ENCODE measurements at regions not wholly inside any gene's neighbourhood (a gene's known extent, or its start where the extent isn't known, plus 50 kb on each side); places are given as distances from the start of the nearest gene placed in this dataset.

DNA sequence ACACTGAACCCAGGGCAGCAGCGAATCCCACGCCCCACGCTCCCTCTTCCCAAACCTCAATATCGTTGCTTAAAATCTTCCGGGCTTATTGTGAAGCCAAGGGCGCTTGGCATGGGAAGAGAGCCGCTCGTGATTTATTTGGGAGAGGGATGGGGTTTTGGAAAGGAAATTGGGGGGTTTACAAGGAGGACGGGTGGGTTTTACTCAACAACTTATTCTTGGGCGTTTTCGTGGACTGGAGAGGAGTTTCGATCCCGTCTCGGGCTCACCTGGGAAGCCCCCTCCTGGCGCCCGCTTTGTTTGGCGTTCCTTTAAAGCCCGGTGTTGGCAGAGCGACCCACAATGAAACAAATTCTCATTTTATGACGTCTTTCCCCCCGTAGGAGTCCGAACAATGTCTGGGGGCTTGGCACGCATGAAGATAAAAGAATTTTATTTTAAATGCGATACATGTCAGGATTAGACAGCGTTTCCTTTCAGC, 135.3 kb downstream of the INSIG2 start:
- no peak for DNase-seq (ENCODE audit: insufficient read length, low spot score, missing footprints)
- Histone ChIP-seq H3K79me2 (ENCODE audit: insufficient read depth, low read length) (no peaks in the 10 kb centered on the region), H3K27ac (ENCODE audit: low read depth, low read length) (no peak overlapping the region), H3K4me2 (ENCODE audit: insufficient read depth, low read length) (peak overlapping the region; percentile 73), H3K27me3 (ENCODE audit: insufficient read depth, low read length) (peaks cover 51% of the 10 kb centered on the region), H3K36me3 (ENCODE audit: insufficient read depth, low read length) (no peaks in the 10 kb centered on the region), H2AFZ (ENCODE audit: low read length) (peak overlapping the region; percentile 68), H3K4me3 (ENCODE audit: insufficient read depth, low read length) (peak overlapping the region; percentile 63), H3K9me3 (ENCODE audit: low read depth, low read length) (no peaks in the 10 kb centered on the region), H3K4me1 (ENCODE audit: insufficient read depth, low read length) (peaks cover 4% of the 10 kb centered on the region), H4K20me1 (ENCODE audit: insufficient read depth, low read length) (no peaks in the 10 kb centered on the region)
- TF ChIP-seq, protein P1, sequence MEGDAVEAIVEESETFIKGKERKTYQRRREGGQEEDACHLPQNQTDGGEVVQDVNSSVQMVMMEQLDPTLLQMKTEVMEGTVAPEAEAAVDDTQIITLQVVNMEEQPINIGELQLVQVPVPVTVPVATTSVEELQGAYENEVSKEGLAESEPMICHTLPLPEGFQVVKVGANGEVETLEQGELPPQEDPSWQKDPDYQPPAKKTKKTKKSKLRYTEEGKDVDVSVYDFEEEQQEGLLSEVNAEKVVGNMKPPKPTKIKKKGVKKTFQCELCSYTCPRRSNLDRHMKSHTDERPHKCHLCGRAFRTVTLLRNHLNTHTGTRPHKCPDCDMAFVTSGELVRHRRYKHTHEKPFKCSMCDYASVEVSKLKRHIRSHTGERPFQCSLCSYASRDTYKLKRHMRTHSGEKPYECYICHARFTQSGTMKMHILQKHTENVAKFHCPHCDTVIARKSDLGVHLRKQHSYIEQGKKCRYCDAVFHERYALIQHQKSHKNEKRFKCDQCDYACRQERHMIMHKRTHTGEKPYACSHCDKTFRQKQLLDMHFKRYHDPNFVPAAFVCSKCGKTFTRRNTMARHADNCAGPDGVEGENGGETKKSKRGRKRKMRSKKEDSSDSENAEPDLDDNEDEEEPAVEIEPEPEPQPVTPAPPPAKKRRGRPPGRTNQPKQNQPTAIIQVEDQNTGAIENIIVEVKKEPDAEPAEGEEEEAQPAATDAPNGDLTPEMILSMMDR (IDR thresholded peaks at IDR 0.05; ENCODE audit: extremely low read depth, low read depth, low read length) = no peak

DNA sequence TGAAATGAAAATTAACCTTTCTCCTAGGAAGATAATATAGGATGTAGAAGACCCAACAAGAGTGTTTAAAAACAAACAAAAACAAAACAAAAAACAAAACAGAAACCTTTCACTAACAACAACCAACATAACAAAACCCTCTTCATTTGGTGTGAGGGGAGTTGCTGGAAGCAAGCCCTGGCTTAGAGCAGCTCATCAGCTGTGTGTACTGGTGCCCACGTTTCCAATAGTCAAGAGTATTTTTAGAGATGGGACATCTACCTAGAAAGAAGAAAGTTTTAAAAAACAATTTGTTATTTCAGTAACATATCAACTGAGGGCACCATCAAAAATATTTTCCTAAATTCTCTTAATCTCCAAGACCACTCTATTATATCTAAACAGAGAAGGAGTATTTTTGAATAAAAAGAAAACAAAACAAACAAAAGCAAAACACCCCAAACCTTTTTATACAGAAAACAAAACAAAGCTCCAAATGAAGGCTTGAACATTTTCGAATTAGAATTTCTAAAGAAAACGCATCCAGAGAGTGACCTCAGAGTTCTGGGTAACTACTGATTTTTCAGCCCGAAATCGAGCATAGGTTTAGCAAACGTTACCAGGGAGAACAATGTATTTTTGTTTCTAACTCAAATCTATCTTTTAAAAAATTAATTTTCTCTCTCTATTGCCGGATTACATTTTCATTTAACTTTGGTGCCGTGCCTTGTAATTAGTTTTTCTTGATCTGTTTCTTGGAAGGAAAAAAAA, 134.6 kb downstream of the INSIG2 start:
- Histone ChIP-seq H3K36me3 (ENCODE audit: insufficient read depth, low read length) (no peaks in the 10 kb centered on the region), H3K27me3 (ENCODE audit: insufficient read depth, low read length) (peaks cover 51% of the 10 kb centered on the region), H3K27ac (ENCODE audit: low read depth, low read length) (no peak overlapping the region), H2AFZ (ENCODE audit: low read length) (peak overlapping the region; percentile 7), H3K79me2 (ENCODE audit: insufficient read depth, low read length) (no peaks in the 10 kb centered on the region), H3K4me2 (ENCODE audit: insufficient read depth, low read length) (peak overlapping the region; percentile 73), H3K4me1 (ENCODE audit: insufficient read depth, low read length) (peaks cover 4% of the 10 kb centered on the region), H3K4me3 (ENCODE audit: insufficient read depth, low read length) (peak overlapping the region; percentile 63), H3K9me3 (ENCODE audit: low read depth, low read length) (no peaks in the 10 kb centered on the region), H4K20me1 (ENCODE audit: insufficient read depth, low read length) (no peaks in the 10 kb centered on the region)
- DNase-seq (ENCODE audit: insufficient read length, low spot score, missing footprints) = no peak
- TF ChIP-seq, protein P1 (IDR thresholded peaks at IDR 0.05; ENCODE audit: extremely low read depth, low read depth, low read length) = no peak

DNA sequence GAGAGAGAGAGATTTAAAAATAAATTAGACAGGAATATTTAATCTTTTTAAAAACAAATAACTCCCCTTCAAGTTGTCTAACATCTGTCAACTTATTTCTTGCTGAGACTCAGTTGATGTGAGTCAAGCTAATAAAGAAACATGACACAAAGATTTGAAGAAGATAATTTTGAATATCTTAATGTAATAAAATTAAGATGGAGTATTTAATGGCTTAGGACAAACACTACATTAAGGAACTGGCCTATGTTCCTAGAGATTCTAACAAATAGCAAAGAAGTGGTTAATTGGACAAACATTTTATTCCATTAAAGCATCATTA, 134.0 kb downstream of the INSIG2 start:
- Histone ChIP-seq H2AFZ (ENCODE audit: low read length) (no peak overlapping the region), H3K4me3 (ENCODE audit: insufficient read depth, low read length) (no peak overlapping the region), H3K27me3 (ENCODE audit: insufficient read depth, low read length) (peaks cover 52% of the 10 kb centered on the region), H4K20me1 (ENCODE audit: insufficient read depth, low read length) (no peaks in the 10 kb centered on the region), H3K36me3 (ENCODE audit: insufficient read depth, low read length) (no peaks in the 10 kb centered on the region), H3K9me3 (ENCODE audit: low read depth, low read length) (no peaks in the 10 kb centered on the region), H3K4me2 (ENCODE audit: insufficient read depth, low read length) (no peak overlapping the region), H3K4me1 (ENCODE audit: insufficient read depth, low read length) (peaks cover 4% of the 10 kb centered on the region), H3K79me2 (ENCODE audit: insufficient read depth, low read length) (no peaks in the 10 kb centered on the region), H3K27ac (ENCODE audit: low read depth, low read length) (no peak overlapping the region)
- TF ChIP-seq, protein P1 (IDR thresholded peaks at IDR 0.05; ENCODE audit: extremely low read depth, low read depth, low read length) = no peak
- DNase-seq (ENCODE audit: insufficient read length, low spot score, missing footprints) = no peak

DNA sequence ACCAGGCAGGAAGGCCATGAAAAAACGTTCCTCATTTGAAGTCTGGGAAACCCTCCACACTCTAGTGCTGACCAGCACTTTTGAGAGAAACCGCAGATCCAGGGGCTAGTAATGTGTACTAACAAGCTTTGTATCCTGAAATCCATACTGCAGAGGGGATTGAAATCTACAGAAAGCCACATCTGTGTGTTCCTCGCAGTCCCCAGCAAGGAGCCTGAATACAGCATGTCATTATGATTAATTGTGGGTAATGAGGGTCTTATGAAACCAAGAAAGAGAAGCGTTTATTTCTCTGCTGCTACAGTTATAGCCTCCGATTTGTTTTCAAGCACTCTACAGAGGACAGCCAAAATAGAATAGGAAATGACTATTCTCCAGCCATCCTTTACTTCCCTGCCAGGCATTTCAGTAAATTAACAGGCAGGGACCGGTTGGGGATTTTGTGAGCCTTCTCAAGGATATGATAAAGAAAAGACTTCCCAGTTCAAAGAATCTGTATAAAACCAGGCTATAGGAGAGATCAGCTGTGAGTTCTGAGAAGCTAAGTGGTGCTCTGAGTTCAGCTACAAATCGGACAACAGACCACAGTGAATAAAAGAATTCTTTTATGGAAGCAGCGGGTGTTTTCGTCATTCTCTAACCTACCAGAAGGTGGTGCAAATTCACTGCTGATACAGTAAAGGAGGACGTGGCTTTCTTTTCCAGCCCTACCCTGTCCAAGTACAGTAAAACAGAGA, 133.4 kb downstream of the INSIG2 start:
- DNase-seq (ENCODE audit: insufficient read length, low spot score, missing footprints) = peak; percentile 95
- no peaks in the 10 kb centered on the region for H3K9me3 ChIP-seq (ENCODE audit: low read depth, low read length)
- H3K4me3 ChIP-seq (ENCODE audit: insufficient read depth, low read length) = no peak overlapping the region
- peaks cover 4% of the 10 kb centered on the region for H3K4me1 ChIP-seq (ENCODE audit: insufficient read depth, low read length)
- H2AFZ ChIP-seq (ENCODE audit: low read length) = no peak overlapping the region
- no peaks in the 10 kb centered on the region for H4K20me1 ChIP-seq (ENCODE audit: insufficient read depth, low read length)
- H3K36me3 ChIP-seq (ENCODE audit: insufficient read depth, low read length) = no peaks in the 10 kb centered on the region
- H3K27me3 ChIP-seq (ENCODE audit: insufficient read depth, low read length) = peaks cover 51% of the 10 kb centered on the region
- no peak overlapping the region for H3K4me2 ChIP-seq (ENCODE audit: insufficient read depth, low read length)
- H3K27ac ChIP-seq (ENCODE audit: low read depth, low read length) = no peak overlapping the region
- H3K79me2 ChIP-seq (ENCODE audit: insufficient read depth, low read length) = no peaks in the 10 kb centered on the region
- TF ChIP-seq, protein P1 (IDR thresholded peaks at IDR 0.05; ENCODE audit: extremely low read depth, low read depth, low read length) = peak; percentile 75
